ENCODE measurements at regions not wholly inside any gene's neighbourhood (a gene's known extent, or its start where the extent isn't known, plus 50 kb on each side); places are given as distances from the start of the nearest gene placed in this dataset.

DNA sequence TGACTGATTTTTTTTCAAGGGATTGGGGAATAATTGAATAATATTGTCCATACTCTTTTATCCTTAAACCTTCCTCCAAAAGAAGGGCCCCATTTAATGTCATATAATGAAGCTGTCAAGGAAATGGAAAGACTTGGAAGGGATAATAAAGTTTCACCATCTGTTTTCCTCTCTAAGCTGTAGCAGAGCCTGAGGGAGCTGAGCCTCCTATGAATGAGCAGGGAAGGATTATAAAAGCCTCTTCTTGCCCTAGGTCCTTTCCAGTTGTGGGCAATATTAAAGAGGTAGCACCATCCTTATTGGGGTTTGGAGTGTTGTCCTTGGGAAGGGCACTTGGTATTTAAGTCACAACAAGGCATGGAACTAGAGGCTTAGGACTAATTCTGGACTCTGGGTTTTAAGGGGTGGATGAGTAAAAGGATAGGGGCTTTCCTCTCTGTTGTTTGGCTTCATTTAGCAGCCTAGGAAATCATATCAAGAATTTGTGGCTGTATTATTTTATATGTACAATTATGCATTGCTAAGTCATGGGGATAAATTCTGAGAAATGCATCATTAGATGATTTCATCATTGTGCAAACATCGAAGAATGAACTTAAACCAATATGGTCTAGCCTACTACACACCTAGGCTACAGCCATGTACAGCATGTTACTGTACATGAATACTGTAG lies 408.5 kb upstream of the DCN start:
- Histone ChIP-seq H3K9me2 (replicated peaks; ENCODE audit: insufficient read depth, low read length) (no peaks in the 10 kb centered on the region), H3K9ac (ENCODE audit: low read length) (no peak overlapping the region), H3K79me2 (ENCODE audit: insufficient read depth, low read length) (no peaks in the 10 kb centered on the region), H3K4me2 (ENCODE audit: low read depth, low read length, poor library complexity, severe bottlenecking) (no peak overlapping the region), H2AFZ (ENCODE audit: low read depth, low read length, severe bottlenecking) (no peak overlapping the region), H3K36me3 (ENCODE audit: low read length) (no peaks in the 10 kb centered on the region), H3F3A (ENCODE audit: insufficient read depth) (no peaks in the 10 kb centered on the region), H3K4me3 (ENCODE audit: insufficient read depth, low read length, poor library complexity, severe bottlenecking) (no peak overlapping the region), H4K20me1 (ENCODE audit: low read depth, low read length) (no peaks in the 10 kb centered on the region), H3K27me3 (ENCODE audit: low read length) (no peaks in the 10 kb centered on the region), H3K9me3 (ENCODE audit: insufficient read depth, low read length) (no peaks in the 10 kb centered on the region), H3K27ac (ENCODE audit: low read depth, low read length) (no peak overlapping the region)
- no peak for TF ChIP-seq EZH2phosphoT487 (conservative IDR thresholded peaks at IDR 0.05; ENCODE audit: low read length)
- TF ChIP-seq, protein P1, sequence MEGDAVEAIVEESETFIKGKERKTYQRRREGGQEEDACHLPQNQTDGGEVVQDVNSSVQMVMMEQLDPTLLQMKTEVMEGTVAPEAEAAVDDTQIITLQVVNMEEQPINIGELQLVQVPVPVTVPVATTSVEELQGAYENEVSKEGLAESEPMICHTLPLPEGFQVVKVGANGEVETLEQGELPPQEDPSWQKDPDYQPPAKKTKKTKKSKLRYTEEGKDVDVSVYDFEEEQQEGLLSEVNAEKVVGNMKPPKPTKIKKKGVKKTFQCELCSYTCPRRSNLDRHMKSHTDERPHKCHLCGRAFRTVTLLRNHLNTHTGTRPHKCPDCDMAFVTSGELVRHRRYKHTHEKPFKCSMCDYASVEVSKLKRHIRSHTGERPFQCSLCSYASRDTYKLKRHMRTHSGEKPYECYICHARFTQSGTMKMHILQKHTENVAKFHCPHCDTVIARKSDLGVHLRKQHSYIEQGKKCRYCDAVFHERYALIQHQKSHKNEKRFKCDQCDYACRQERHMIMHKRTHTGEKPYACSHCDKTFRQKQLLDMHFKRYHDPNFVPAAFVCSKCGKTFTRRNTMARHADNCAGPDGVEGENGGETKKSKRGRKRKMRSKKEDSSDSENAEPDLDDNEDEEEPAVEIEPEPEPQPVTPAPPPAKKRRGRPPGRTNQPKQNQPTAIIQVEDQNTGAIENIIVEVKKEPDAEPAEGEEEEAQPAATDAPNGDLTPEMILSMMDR (IDR thresholded peaks at IDR 0.05; ENCODE audit: insufficient read depth, low read length, poor library complexity, severe bottlenecking), result no peak

DNA sequence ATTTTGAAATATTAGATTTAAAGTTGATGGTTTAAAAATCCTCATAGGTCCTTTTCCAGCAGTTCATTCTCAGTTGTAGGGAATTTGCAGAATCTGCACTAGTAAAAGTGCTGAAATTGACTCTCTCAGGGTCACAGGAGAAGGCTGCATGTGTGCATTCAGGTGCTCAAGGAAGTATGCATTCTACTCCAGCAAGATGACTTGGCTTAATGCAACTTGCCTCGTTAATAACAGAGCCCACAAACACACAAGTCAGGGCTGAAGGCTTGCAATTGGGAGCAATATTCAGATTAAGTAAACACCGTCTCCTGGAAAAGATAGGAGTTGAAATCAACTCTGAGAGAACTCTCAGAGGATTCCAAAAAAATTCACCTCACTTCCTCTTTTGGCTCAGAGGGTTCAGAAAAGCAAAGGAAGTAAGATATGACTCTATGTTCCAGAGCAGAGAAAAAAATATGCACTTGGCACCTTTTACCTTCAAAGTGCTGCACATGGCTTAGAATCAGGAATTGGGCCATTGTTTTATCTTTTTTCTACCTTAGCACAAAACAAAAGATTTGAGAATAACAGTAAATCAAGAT lies 406.3 kb upstream of the DCN start:
- Histone ChIP-seq H3K4me3 (ENCODE audit: insufficient read depth, low read length, poor library complexity, severe bottlenecking) (no peak overlapping the region), H3K9ac (ENCODE audit: low read length) (no peak overlapping the region), H3K27me3 (ENCODE audit: low read length) (no peaks in the 10 kb centered on the region), H3K4me2 (ENCODE audit: low read depth, low read length, poor library complexity, severe bottlenecking) (no peak overlapping the region), H2AFZ (ENCODE audit: low read depth, low read length, severe bottlenecking) (no peak overlapping the region), H3F3A (ENCODE audit: insufficient read depth) (no peaks in the 10 kb centered on the region), H3K9me2 (replicated peaks; ENCODE audit: insufficient read depth, low read length) (no peaks in the 10 kb centered on the region), H3K9me3 (ENCODE audit: insufficient read depth, low read length) (no peaks in the 10 kb centered on the region), H3K79me2 (ENCODE audit: insufficient read depth, low read length) (no peaks in the 10 kb centered on the region), H3K36me3 (ENCODE audit: low read length) (no peaks in the 10 kb centered on the region), H3K27ac (ENCODE audit: low read depth, low read length) (no peak overlapping the region), H4K20me1 (ENCODE audit: low read depth, low read length) (no peaks in the 10 kb centered on the region)
- no peak for TF ChIP-seq EZH2phosphoT487 (conservative IDR thresholded peaks at IDR 0.05; ENCODE audit: low read length)
- TF ChIP-seq, protein P1 (IDR thresholded peaks at IDR 0.05; ENCODE audit: insufficient read depth, low read length, poor library complexity, severe bottlenecking), result no peak

DNA sequence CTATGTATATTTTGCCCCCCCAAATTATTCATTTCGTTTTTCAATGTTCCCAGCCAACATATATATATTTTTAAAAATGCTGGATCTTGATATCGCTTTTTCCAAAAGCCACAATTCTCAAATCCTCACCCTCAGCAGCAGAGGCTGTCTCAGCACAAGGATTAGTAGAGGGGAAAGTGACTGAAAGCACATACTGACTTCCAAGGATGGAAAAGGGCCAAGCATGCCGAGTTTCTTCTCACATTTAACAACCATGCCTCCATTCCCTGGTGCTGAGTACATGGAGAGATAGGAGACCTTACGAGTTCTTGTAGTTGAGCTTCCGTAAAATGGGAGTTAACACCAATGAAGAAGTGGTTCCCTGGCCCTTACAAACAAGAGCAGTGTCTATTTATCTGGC lies 403.4 kb upstream of the DCN start:
- H2AFZ ChIP-seq (ENCODE audit: low read depth, low read length, severe bottlenecking), result no peak overlapping the region
- H3K9ac ChIP-seq (ENCODE audit: low read length), result no peak overlapping the region
- no peaks in the 10 kb centered on the region for H4K20me1 ChIP-seq (ENCODE audit: low read depth, low read length)
- no peaks in the 10 kb centered on the region for H3K27me3 ChIP-seq (ENCODE audit: low read length)
- H3K4me3 ChIP-seq (ENCODE audit: insufficient read depth, low read length, poor library complexity, severe bottlenecking), result no peak overlapping the region
- H3K79me2 ChIP-seq (ENCODE audit: insufficient read depth, low read length), result no peaks in the 10 kb centered on the region
- no peaks in the 10 kb centered on the region for H3K9me2 ChIP-seq (replicated peaks; ENCODE audit: insufficient read depth, low read length)
- TF ChIP-seq, protein P1 (IDR thresholded peaks at IDR 0.05; ENCODE audit: insufficient read depth, low read length, poor library complexity, severe bottlenecking), result no peak
- TF ChIP-seq EZH2phosphoT487 (conservative IDR thresholded peaks at IDR 0.05; ENCODE audit: low read length), result no peak
- no peaks in the 10 kb centered on the region for H3K36me3 ChIP-seq (ENCODE audit: low read length)
- no peak overlapping the region for H3K27ac ChIP-seq (ENCODE audit: low read depth, low read length)
- no peak overlapping the region for H3K4me2 ChIP-seq (ENCODE audit: low read depth, low read length, poor library complexity, severe bottlenecking)
- H3K9me3 ChIP-seq (ENCODE audit: insufficient read depth, low read length), result no peaks in the 10 kb centered on the region
- H3F3A ChIP-seq (ENCODE audit: insufficient read depth), result no peaks in the 10 kb centered on the region

All from SU-DHL-6 (cell line).